ENCODE measurements at regions not wholly inside any gene's neighbourhood (a gene's known extent, or its start where the extent isn't known, plus 50 kb on each side); places are given as distances from the start of the nearest gene placed in this dataset.

GRCh38 chr5:1948663-1949191 is 66.0 kb upstream of the IRX4 start:
- DNase-seq (ENCODE audit: low spot score in 2 of 2) (no peak), ATAC-seq (no peak)
- Mint-ChIP-seq H3K4me3 (no peak overlapping the region), H3K36me3 (no peaks in the 10 kb centered on the region), H3K4me1 (no peaks in the 10 kb centered on the region), H3K9me3 (no peaks in the 10 kb centered on the region), H3K27ac (no peak overlapping the region)

DNA sequence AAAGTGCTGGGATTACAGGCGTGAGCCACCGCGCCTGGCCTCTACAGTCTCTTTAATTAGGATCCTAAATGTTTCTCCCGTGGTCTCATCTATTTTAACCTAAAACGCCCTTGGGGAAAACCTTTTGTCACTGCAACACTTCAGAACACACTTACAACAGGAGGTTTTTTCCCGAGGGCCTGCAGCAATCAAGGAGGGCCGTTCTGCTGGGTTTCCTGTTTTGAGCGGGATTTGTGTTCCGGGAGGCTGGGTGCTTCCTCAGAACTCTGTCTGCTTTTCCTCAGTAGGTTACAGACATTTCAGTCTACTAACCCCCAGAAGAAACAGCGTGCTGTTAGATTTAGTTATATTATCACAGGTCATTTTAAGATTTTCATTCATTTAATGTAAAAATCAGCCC is 65.4 kb upstream of the IRX4 start:
- Mint-ChIP-seq H3K4me3 (no peak overlapping the region), H3K36me3 (no peaks in the 10 kb centered on the region), H3K4me1 (no peaks in the 10 kb centered on the region), H3K27ac (no peak overlapping the region), H3K9me3 (no peaks in the 10 kb centered on the region)
- no peak for DNase-seq (ENCODE audit: low spot score in 2 of 2)
- no peak for ATAC-seq

DNA sequence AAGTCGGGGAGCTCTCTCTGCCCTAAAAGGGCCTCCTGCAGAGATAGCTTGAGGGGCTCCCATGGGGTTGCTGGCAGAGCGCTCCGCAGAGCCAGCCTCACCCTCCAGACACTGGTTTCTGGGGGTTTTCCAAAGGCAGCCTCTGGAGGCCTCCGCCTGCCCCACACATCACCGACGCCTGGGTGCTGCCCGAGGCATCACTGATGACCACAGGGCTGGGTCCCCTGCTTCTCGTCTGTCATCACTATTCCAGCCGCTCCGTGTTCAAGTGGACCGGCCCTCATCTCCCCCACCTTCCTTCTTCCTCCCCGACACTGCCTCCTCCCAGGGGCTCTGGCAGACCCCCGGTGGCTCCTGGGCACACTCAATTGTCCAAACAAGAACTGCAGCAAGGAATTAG is 64.1 kb upstream of the IRX4 start:
- ATAC-seq (no peak), DNase-seq (ENCODE audit: low spot score in 2 of 2) (no peak)
- Mint-ChIP-seq H3K36me3 (no peaks in the 10 kb centered on the region), H3K4me1 (no peaks in the 10 kb centered on the region), H3K4me3 (no peak overlapping the region), H3K9me3 (no peaks in the 10 kb centered on the region), H3K27ac (no peak overlapping the region)

DNA sequence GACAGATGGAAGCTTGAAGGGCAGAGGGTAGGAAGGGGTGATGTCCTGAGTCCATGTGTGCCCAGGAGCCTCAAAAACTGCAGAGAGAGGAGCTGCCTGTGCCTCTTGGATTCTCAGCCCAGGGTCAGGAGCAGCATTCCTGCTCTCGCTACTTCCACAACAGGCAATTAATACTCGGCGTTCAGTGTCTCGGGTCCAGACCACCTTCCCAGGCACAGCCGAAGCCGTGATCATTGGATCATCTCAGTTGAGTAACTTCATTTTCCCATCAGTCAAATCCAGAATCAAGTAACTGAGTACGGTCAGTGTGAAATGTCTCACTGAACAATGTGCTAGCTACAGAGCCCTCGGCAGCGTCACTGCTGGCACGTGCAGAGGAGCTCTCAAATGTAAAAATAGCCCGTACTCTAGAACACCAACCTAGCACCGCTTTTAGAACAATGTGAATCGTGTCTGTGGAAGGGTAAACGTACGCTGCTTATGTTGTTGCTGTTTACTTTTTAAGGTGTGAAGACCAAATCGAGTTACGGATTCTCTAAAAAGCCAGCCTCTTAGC is 63.5 kb upstream of the IRX4 start:
- no peaks in the 10 kb centered on the region for H3K36me3 Mint-ChIP-seq
- DNase-seq (ENCODE audit: low spot score in 2 of 2): no peak
- no peak overlapping the region for H3K4me3 Mint-ChIP-seq
- no peaks in the 10 kb centered on the region for H3K9me3 Mint-ChIP-seq
- no peak for ATAC-seq
- no peak overlapping the region for H3K27ac Mint-ChIP-seq
- H3K4me1 Mint-ChIP-seq: no peaks in the 10 kb centered on the region

DNA sequence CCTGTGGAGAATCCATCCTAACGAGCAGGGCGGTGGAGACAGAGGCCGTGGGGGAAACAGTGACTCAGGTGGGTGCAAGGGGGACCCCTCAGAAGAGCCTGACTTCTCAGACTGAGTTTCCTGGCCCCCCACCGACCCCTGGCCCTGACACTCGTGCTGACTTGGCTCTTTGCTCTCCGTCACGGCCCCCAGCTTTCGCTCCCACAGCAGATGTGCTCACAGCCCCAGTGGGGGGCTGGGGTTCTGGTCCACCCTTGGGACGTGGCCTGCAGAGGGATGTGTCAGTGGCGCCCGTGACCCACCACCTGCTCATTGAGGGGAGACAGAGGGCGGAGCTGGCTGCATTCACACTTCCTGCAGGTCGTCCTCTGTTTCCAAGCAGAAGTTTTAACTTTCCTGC is 62.9 kb upstream of the IRX4 start:
- Mint-ChIP-seq H3K9me3 (no peaks in the 10 kb centered on the region), H3K36me3 (no peaks in the 10 kb centered on the region), H3K4me1 (no peaks in the 10 kb centered on the region), H3K4me3 (no peak overlapping the region), H3K27ac (no peak overlapping the region)
- no peak for ATAC-seq
- DNase-seq (ENCODE audit: low spot score in 2 of 2): no peak

DNA sequence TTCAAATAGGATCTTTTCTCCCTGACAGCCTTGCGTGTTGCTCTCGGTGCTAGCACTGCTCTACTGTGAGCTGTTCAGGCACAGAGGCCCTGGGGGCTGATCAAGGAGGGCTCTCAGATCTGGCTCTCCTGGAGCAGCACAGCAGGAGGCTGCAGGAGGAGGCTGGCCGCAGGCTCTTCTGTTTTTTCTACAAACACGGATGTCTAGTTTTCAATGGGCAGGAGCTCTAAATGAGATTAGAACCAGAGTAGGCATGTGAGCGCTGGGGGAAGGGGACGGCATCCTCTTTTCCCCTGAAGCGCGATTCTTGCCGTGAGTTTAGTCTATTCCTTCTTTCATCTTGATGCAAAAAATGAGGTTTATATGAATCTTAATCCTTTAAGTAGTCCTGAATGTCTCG is 61.7 kb upstream of the IRX4 start:
- Mint-ChIP-seq H3K4me1 (no peaks in the 10 kb centered on the region), H3K4me3 (no peak overlapping the region), H3K27ac (no peak overlapping the region), H3K9me3 (no peaks in the 10 kb centered on the region), H3K36me3 (no peaks in the 10 kb centered on the region)
- no peak for ATAC-seq
- DNase-seq (ENCODE audit: low spot score in 2 of 2): no peak

DNA sequence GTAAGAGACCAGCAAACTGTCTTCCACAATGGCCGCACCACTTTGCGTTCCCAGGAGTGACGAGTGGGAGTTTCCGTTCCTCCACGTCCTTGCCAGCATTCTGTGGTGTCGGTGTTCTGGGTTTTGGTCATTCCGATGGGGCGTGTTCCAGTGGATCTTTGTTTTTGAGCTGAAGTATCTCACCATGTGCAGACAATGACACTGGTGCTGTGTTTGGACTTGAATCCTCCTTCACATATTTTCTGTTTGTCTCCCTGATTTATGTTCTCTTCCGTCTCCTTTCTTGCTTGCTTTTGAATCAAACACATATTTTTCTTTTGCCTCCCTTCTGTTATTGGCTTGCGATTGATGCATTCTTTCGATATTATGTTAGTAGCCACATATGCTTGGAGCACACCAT is 60.8 kb upstream of the IRX4 start:
- H3K9me3 Mint-ChIP-seq: no peaks in the 10 kb centered on the region
- H3K4me1 Mint-ChIP-seq: no peaks in the 10 kb centered on the region
- ATAC-seq: no peak
- no peak overlapping the region for H3K27ac Mint-ChIP-seq
- no peak overlapping the region for H3K4me3 Mint-ChIP-seq
- H3K36me3 Mint-ChIP-seq: no peaks in the 10 kb centered on the region
- no peak for DNase-seq (ENCODE audit: low spot score in 2 of 2)

DNA sequence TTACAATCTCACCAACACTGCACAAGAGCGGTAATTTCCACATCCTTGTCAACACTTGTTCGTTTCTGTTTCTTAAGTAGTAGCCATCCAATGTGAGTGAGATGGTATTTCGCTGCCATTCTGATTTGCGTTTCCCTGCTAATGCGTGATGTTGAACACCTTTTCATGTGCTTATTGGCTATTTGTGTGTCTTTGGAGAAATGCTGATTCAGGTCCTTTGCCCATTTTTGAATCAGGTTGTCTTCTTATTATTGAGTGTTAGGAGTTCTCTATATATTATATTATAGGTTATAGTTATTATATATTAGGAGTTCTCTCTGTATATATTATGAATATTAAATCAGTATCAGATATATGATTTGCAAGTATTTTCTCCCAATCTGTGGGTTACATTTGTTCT is 59.9 kb upstream of the IRX4 start:
- H3K36me3 Mint-ChIP-seq: no peaks in the 10 kb centered on the region
- no peak for ATAC-seq
- DNase-seq (ENCODE audit: low spot score in 2 of 2): no peak
- H3K4me3 Mint-ChIP-seq: no peak overlapping the region
- H3K4me1 Mint-ChIP-seq: no peaks in the 10 kb centered on the region
- H3K9me3 Mint-ChIP-seq: no peaks in the 10 kb centered on the region
- no peak overlapping the region for H3K27ac Mint-ChIP-seq

- H3K9me3 Mint-ChIP-seq: no peaks in the 10 kb centered on the region
- H3K4me1 Mint-ChIP-seq: no peaks in the 10 kb centered on the region
- H3K27ac Mint-ChIP-seq: no peak overlapping the region
- no peaks in the 10 kb centered on the region for H3K36me3 Mint-ChIP-seq
- no peak for ATAC-seq
- no peak for DNase-seq (ENCODE audit: low spot score in 2 of 2)
- no peak overlapping the region for H3K4me3 Mint-ChIP-seq
Measured at GRCh38 chr5:1942158-1942557, 59.4 kb upstream of the IRX4 start.

DNA sequence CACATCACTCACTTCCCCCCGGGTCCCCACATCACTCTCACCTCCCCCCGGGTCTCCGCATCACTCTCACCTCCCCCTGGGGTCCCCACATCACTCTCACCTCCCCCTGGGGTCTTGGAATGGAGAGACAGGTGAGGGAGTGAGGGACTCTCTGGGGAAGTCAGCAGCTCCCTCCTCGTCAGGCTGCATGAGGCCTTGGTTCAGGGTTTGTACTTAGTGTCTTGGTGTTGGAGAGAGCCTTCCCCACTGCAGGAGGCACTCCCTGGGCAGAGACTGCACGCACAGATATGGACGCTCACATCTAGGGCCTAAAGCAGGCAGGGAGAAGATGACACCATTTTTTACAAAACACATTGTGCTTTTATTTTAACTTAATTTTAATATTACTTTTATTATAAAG is 56.5 kb upstream of the IRX4 start:
- no peaks in the 10 kb centered on the region for H3K36me3 Mint-ChIP-seq

GRCh38 chr5:1938310-1939000 is 55.7 kb upstream of the IRX4 start:
- ATAC-seq (no peak), DNase-seq (ENCODE audit: low spot score in 2 of 2) (no peak)
- no peak overlapping the region for H3K4me3 Mint-ChIP-seq
- no peaks in the 10 kb centered on the region for H3K36me3 Mint-ChIP-seq
- H3K9me3 Mint-ChIP-seq: no peaks in the 10 kb centered on the region
- no peaks in the 10 kb centered on the region for H3K4me1 Mint-ChIP-seq
- H3K27ac Mint-ChIP-seq: no peak overlapping the region

More for the DNA sequence above, 56.5 kb upstream of the IRX4 start:
- Mint-ChIP-seq H3K4me1 (no peaks in the 10 kb centered on the region), H3K9me3 (no peaks in the 10 kb centered on the region), H3K4me3 (no peak overlapping the region), H3K27ac (no peak overlapping the region)
- DNase-seq (ENCODE audit: low spot score in 2 of 2) (no peak), ATAC-seq (no peak)

DNA sequence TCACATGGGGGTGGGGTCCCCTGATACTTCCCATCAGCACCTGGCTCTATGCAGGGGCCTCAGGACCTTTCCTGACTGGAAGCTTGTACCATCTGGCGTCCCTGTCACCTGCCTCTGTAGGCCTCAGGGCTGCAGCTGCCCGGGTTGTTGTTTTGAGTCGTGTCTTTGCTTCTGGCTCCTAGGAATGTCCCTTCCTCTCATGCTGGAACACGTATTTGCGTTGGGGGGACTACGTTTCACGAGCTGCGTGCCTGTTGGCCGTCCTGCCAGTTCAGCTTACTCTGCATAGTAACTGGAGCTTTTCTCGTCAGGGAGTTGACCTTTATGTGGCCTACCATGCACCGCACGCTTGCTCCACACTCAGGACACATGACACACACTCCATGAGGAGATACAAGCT is 54.9 kb upstream of the IRX4 start:
- Mint-ChIP-seq H3K4me1 (no peaks in the 10 kb centered on the region), H3K4me3 (no peak overlapping the region), H3K9me3 (no peaks in the 10 kb centered on the region), H3K36me3 (no peaks in the 10 kb centered on the region), H3K27ac (no peak overlapping the region)
- ATAC-seq (peak; percentile 16), DNase-seq (ENCODE audit: low spot score in 2 of 2) (no peak)

- no peak for ATAC-seq
- no peak for DNase-seq (ENCODE audit: low spot score in 2 of 2)
- Mint-ChIP-seq H3K36me3 (no peaks in the 10 kb centered on the region), H3K27ac (no peak overlapping the region), H3K9me3 (no peaks in the 10 kb centered on the region), H3K4me1 (no peaks in the 10 kb centered on the region), H3K4me3 (no peak overlapping the region)
Measured at GRCh38 chr5:1936901-1937300, 54.2 kb upstream of the IRX4 start.

- ATAC-seq: no peak
- no peaks in the 10 kb centered on the region for H3K9me3 Mint-ChIP-seq
Measured at GRCh38 chr5:1936413-1936812, 53.7 kb upstream of the IRX4 start.

DNA sequence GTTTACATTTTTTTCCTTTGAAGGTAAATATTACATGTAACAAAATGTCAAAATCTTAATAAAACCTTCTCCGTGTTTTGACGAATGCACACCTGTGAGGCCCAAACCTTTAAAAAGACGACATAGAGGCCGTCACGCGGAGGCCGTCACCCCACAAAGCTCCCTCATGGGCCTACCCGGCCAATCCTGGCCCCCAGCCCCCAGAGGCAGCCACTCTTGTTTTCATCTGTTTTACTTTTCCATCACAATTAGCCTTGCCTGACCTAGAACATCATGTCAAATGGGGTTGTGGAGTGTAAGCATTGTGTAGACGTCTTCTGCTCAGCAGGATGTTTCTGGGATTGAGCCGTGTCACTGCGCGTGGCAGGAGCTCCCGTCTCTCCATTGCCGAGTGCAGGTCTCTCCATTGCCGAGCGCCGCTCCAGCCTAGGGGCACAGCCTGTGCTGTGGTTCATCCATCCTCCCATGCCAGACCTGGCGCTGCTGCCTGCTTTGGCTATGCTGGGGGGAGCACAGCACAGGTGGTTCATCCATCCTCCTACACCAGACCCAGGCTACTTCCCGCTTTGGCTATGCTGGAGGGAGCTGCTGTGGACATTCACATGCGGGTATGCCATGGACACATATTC is 52.2 kb upstream of the IRX4 start:
- H3K36me3 Mint-ChIP-seq: no peaks in the 10 kb centered on the region
- DNase-seq (ENCODE audit: low spot score in 2 of 2): no peak
- H3K4me3 Mint-ChIP-seq: no peak overlapping the region
- no peaks in the 10 kb centered on the region for H3K9me3 Mint-ChIP-seq
- no peak overlapping the region for H3K27ac Mint-ChIP-seq
- ATAC-seq: no peak
- no peaks in the 10 kb centered on the region for H3K4me1 Mint-ChIP-seq

More at GRCh38 chr5:1936413-1936812, 53.7 kb upstream of the IRX4 start:
- no peak for DNase-seq (ENCODE audit: low spot score in 2 of 2)
- no peaks in the 10 kb centered on the region for H3K4me1 Mint-ChIP-seq
- H3K36me3 Mint-ChIP-seq: no peaks in the 10 kb centered on the region
- no peak overlapping the region for H3K4me3 Mint-ChIP-seq
- no peak overlapping the region for H3K27ac Mint-ChIP-seq

GRCh38 chr5:1934056-1934394 is 51.3 kb upstream of the IRX4 start:
- no peak overlapping the region for H3K27ac Mint-ChIP-seq
- no peak overlapping the region for H3K4me3 Mint-ChIP-seq
- no peak for DNase-seq (ENCODE audit: low spot score in 2 of 2)
- ATAC-seq: no peak
- H3K9me3 Mint-ChIP-seq: no peaks in the 10 kb centered on the region
- no peaks in the 10 kb centered on the region for H3K4me1 Mint-ChIP-seq
- no peaks in the 10 kb centered on the region for H3K36me3 Mint-ChIP-seq
